Karpas-422 (cell line): ENCODE measurements at regions not wholly inside any gene's neighbourhood (a gene's known extent, or its start where the extent isn't known, plus 50 kb on each side); places are given as distances from the start of the nearest gene placed in this dataset.

ENCODE experiments used
- DNase-seq: peaks from one replicate; pipeline ENCODE4 v3.0.0-alpha.2; 2015
- H2AFZ ChIP-seq: fragments of 200-600 bp; sonication (generic); 2 replicates; pipeline ENCODE4 v1.6.1; 2014; ENCODE audit warnings: antibody characterized with exemption, low read length, mixed read lengths
- H3K27ac ChIP-seq: fragments of 200-600 bp; sonication (generic); 2 replicates; pipeline ENCODE4 v1.5.1; 2014; ENCODE audit warnings: mild to moderate bottlenecking, low read length, moderate library complexity
- H3K27me3 ChIP-seq: fragments of 200-600 bp; sonication (generic); 2 replicates; pipeline ENCODE4 v1.6.1; 2014; ENCODE audit warnings: low read length, mixed read lengths
- H3K36me3 ChIP-seq: fragments of 200-600 bp; sonication (generic); 2 replicates; pipeline ENCODE4 v1.6.1; 2014; ENCODE audit warnings: low read length, mixed read lengths; ENCODE audit not compliant: insufficient read depth
- H3K4me1 ChIP-seq: fragments of 200-600 bp; sonication (generic); 2 replicates; pipeline ENCODE4 v1.6.1; 2014; ENCODE audit warnings: mild to moderate bottlenecking, low read length, mixed read lengths
- H3K4me2 ChIP-seq: fragments of 200-600 bp; sonication (generic); 2 replicates; pipeline ENCODE4 v1.6.1; 2014; ENCODE audit warnings: low read length, low read depth, mild to moderate bottlenecking; ENCODE audit not compliant: poor library complexity, severe bottlenecking
- H3K4me3 ChIP-seq: fragments of 200-600 bp; sonication (generic); 2 replicates; pipeline ENCODE4 v1.5.1; 2014; ENCODE audit warnings: mild to moderate bottlenecking, antibody characterized with exemption, low read length, mixed read lengths
- H3K79me2 ChIP-seq: fragments of 200-600 bp; sonication (generic); 2 replicates; pipeline ENCODE4 v1.6.1; 2014; ENCODE audit warnings: mild to moderate bottlenecking, low read length, mixed read lengths
- H3K9ac ChIP-seq: fragments of 200-600 bp; sonication (generic); 2 replicates; pipeline ENCODE4 v1.6.0; 2014; ENCODE audit warnings: low read length
- H3K9me2 ChIP-seq: fragments of 200-600 bp; sonication (generic), shearing (Covaris generic); replicated peaks from 2 replicates; pipeline ENCODE4 v1.6.0; 2014; ENCODE audit warnings: mild to moderate bottlenecking, low read length, moderate library complexity; ENCODE audit not compliant: insufficient read depth
- H3K9me3 ChIP-seq: fragments of 300-700, 200-600 bp; sonication (generic); 2 replicates; pipeline ENCODE4 v1.6.1; 2014; ENCODE audit warnings: low read length, mixed read lengths
- H4K20me1 ChIP-seq: fragments of 200-600 bp; sonication (generic); 2 replicates; pipeline ENCODE4 v1.6.1; 2014; ENCODE audit warnings: mild to moderate bottlenecking, antibody characterized with exemption, low read length, low read depth; ENCODE audit not compliant: insufficient read depth

DNA sequence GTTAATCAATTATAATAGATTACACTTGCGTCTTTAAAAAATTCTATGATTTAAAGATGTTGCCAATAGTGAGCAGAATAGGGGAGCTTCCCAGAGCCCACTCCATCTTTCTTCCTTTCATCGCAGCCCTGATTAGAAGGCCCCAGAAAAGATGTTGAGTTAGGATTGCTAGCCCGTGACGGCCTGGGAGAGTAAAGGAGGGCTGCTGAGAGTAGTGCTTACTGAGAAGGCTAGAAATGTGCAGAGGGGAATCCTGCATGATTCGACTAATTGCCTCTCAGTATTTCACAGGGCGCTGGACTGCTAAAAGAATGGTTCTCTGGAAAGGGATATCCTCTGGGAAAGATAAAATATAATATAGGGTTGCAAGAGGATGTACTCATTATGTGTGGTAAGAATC lies 160.5 kb downstream of the C11orf87 start:
- no peak overlapping the region for H3K4me3 ChIP-seq
- no peaks in the 10 kb centered on the region for H3K36me3 ChIP-seq
- H3K27me3 ChIP-seq, result 0 out of 2 replicates have a peak, but pooled peaks cover 2% of the 10 kb centered on the region

DNA sequence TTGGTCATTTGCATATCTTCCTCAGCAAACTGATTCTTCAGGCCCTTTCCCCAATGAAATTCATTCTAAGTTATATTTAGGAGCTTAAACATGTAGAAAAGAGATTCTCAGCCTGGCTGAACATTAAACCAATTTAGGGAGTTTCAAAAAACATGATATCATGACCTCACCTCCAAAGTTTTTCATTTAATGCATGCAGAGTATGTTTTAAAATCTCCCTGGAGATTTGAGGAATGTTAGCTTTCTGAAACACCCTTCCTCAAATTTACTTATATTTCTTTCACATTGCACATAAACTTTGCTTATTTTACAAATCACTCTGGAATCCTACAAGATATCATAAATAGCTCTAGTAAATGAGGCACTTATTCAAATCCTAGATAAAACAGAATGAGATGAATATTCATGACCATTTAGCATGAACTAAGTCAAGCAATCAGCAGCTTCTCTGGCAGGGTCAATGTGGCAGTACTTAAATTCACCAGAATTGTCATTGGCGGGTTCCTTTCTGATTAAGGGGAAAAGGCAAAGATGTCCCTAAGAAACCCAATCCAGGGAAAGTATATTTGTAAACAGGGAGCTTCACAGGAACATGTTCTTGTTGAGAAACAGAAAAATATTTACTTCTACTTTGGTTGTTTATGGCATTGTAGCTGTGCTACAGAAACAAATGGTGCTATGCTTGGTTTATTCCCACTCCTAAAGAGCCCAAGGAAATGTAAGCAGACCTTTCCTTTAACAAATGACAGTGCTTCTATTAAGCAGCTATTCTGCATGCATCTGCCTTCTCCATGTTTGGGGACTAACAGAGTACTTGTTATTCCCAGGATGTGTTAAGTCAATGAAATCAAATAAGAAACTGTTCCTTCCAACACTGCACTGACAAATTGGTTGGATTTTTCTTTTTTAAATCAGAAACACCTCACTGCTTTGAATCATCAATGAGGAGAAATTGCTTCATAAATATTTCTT lies 162.3 kb downstream of the C11orf87 start:
- no peak overlapping the region for H3K27ac ChIP-seq
- DNase-seq, result no peak
- no peaks in the 10 kb centered on the region for H3K36me3 ChIP-seq
- H3K4me3 ChIP-seq, result no peak overlapping the region
- H3K27me3 ChIP-seq, result 0 out of 2 replicates have a peak, but pooled peaks cover 2% of the 10 kb centered on the region
- no peak overlapping the region for H3K4me2 ChIP-seq
- no peaks in the 10 kb centered on the region for H3K9me3 ChIP-seq
- H3K79me2 ChIP-seq, result no peaks in the 10 kb centered on the region
- H2AFZ ChIP-seq, result no peak overlapping the region
- no peaks in the 10 kb centered on the region for H4K20me1 ChIP-seq
- no peaks in the 10 kb centered on the region for H3K4me1 ChIP-seq
- H3K9ac ChIP-seq, result no peak overlapping the region
- H3K9me2 ChIP-seq, result no peaks in the 10 kb centered on the region

More for the DNA sequence above, 160.5 kb downstream of the C11orf87 start:
- Histone ChIP-seq H3K9me3 (no peaks in the 10 kb centered on the region), H3K27ac (no peak overlapping the region), H3K4me2 (no peak overlapping the region), H3K9ac (no peak overlapping the region), H4K20me1 (no peaks in the 10 kb centered on the region), H2AFZ (no peak overlapping the region), H3K79me2 (no peaks in the 10 kb centered on the region), H3K9me2 (no peaks in the 10 kb centered on the region), H3K4me1 (no peaks in the 10 kb centered on the region)
- no peak for DNase-seq

- H3K4me3 ChIP-seq, result no peak overlapping the region
- no peak for DNase-seq
- no peak overlapping the region for H3K9ac ChIP-seq
- H3K79me2 ChIP-seq, result no peaks in the 10 kb centered on the region
- no peaks in the 10 kb centered on the region for H4K20me1 ChIP-seq
- no peaks in the 10 kb centered on the region for H3K36me3 ChIP-seq
- no peak overlapping the region for H3K4me2 ChIP-seq
- no peak overlapping the region for H3K27ac ChIP-seq
- no peaks in the 10 kb centered on the region for H3K27me3 ChIP-seq
- H3K9me2 ChIP-seq, result no peaks in the 10 kb centered on the region
- H3K4me1 ChIP-seq, result no peaks in the 10 kb centered on the region
- no peaks in the 10 kb centered on the region for H3K9me3 ChIP-seq
- H2AFZ ChIP-seq, result no peak overlapping the region
These were observed 164.8 kb downstream of the C11orf87 start for GRCh38 chr11:109586789-109587188.

GRCh38 chr11:109590782-109591181 lies 168.8 kb downstream of the C11orf87 start:
- Histone ChIP-seq H3K9me3 (no peaks in the 10 kb centered on the region), H3K27me3 (no peaks in the 10 kb centered on the region), H3K4me2 (no peak overlapping the region), H3K4me3 (no peak overlapping the region), H3K27ac (no peak overlapping the region), H3K36me3 (no peaks in the 10 kb centered on the region), H3K9me2 (no peaks in the 10 kb centered on the region), H3K79me2 (no peaks in the 10 kb centered on the region), H2AFZ (no peak overlapping the region), H3K4me1 (no peaks in the 10 kb centered on the region), H3K9ac (no peak overlapping the region), H4K20me1 (no peaks in the 10 kb centered on the region)
- no peak for DNase-seq

DNA sequence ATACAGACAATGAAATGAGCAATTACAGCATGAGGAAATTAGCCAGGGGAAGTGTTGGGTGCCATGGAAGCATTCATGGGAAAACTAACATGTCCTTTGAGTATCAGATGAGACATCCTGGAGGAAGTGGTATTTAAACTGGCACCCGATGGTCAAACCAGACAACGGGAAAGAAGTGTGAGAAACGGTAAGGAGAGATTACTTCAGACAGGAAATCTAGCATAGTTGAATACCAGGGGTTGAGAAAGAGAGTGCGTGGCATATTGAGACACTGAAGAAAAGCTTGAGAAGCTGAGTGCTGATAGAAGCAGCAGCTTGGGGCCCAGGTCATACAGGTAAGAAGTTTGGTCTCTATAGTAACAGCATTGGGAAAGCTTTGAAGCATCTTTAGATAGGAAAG lies 175.3 kb downstream of the C11orf87 start:
- H2AFZ ChIP-seq, result no peak overlapping the region
- H3K9me3 ChIP-seq, result no peaks in the 10 kb centered on the region
- no peak for DNase-seq
- no peaks in the 10 kb centered on the region for H3K27me3 ChIP-seq
- no peak overlapping the region for H3K4me2 ChIP-seq
- H3K4me1 ChIP-seq, result no peaks in the 10 kb centered on the region
- H3K27ac ChIP-seq, result no peak overlapping the region
- no peaks in the 10 kb centered on the region for H3K36me3 ChIP-seq
- H3K9me2 ChIP-seq, result no peaks in the 10 kb centered on the region
- no peaks in the 10 kb centered on the region for H3K79me2 ChIP-seq
- no peak overlapping the region for H3K9ac ChIP-seq
- no peaks in the 10 kb centered on the region for H4K20me1 ChIP-seq
- no peak overlapping the region for H3K4me3 ChIP-seq

DNA sequence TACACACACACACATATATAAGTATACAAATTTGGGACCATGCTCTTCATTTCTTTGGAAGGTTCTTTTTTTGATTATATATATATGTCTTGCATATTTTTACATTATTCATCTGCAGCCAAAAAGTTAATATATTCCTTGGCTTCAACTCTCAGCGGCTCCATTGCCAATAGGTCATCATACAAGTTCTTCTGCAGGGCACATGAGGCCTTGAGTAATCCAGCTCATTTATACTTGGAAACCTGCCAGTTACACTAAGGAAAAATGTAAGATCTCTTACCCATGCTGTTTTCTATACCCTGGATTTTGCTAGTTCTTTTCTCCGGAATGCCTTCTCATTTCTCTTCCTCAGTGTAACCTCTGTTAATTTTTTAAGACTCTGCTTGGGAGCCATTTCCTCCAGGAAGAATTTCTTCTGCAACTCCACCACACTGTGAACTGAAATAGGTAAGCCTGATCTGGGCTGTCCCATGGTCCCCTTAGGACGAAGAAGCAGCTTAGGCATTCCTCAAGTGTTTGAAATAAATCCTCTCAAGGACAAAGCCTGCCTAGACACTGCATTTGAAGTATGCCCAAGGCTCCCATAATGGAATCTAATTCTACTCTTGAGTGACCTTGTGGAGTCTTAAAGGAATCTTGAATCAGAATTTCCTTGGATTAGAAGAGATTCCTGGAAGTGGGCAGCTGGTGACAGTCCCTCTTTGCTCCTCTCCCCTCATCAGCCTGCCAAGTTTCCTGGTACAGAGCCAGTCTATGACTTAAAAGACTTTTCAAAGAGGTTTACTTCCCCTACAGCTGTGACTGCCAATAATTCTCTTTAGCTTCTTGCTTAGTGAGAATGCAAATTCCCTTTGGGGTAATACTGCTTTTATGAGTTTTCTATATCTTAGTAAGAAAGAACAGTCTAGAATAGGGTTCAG lies 182.8 kb downstream of the C11orf87 start:
- H3K79me2 ChIP-seq, result no peaks in the 10 kb centered on the region

GRCh38 chr11:109606256-109606655 lies 184.3 kb downstream of the C11orf87 start:
- Histone ChIP-seq H3K27me3 (no peaks in the 10 kb centered on the region), H3K9ac (no peak overlapping the region)

More for the DNA sequence above, 182.8 kb downstream of the C11orf87 start:
- no peak for DNase-seq
- Histone ChIP-seq H3K27me3 (no peaks in the 10 kb centered on the region), H3K9me3 (no peaks in the 10 kb centered on the region), H3K9me2 (0 out of 2 replicates have a peak, but pooled peaks cover 3% of the 10 kb centered on the region), H2AFZ (no peak overlapping the region), H4K20me1 (no peaks in the 10 kb centered on the region), H3K4me3 (no peak overlapping the region), H3K9ac (no peak overlapping the region), H3K27ac (no peak overlapping the region), H3K4me1 (no peaks in the 10 kb centered on the region), H3K4me2 (no peak overlapping the region), H3K36me3 (no peaks in the 10 kb centered on the region)

More at GRCh38 chr11:109606256-109606655, 184.3 kb downstream of the C11orf87 start:
- Histone ChIP-seq H3K36me3 (no peaks in the 10 kb centered on the region), H3K4me2 (no peak overlapping the region), H3K4me3 (no peak overlapping the region), H3K79me2 (no peaks in the 10 kb centered on the region), H3K9me3 (no peaks in the 10 kb centered on the region), H3K9me2 (0 out of 2 replicates have a peak, but pooled peaks cover 3% of the 10 kb centered on the region), H3K4me1 (no peaks in the 10 kb centered on the region), H2AFZ (no peak overlapping the region), H3K27ac (no peak overlapping the region), H4K20me1 (no peaks in the 10 kb centered on the region)
- no peak for DNase-seq
